NCI-H187 (cell line): ENCODE measurements at regions not wholly inside any gene's neighbourhood (a gene's known extent, or its start where the extent isn't known, plus 50 kb on each side); places are given as distances from the start of the nearest gene placed in this dataset.
"Not testable (repeated sequence)": the region's sequence is repeated elsewhere in the genome, so short reads cannot be mapped to it uniquely, and the experiment has no call there.

Source experiments
- DNase-seq, 2 experiments: peaks; one replicate each; lab custom pipeline; 2025; lab: John Stamatoyannopoulos, UW

- DNase-seq, result no peak
Measured at GRCh38 chrX:56130436-56130835, 101.7 kb upstream of the KLF8 start.

GRCh38 chrX:56164135-56164534 is 68.0 kb upstream of the KLF8 start:
- DNase-seq, result not testable (repeated sequence)
